ENCODE measurements at regions not wholly inside any gene's neighbourhood (a gene's known extent, or its start where the extent isn't known, plus 50 kb on each side); places are given as distances from the start of the nearest gene placed in this dataset.

DNA sequence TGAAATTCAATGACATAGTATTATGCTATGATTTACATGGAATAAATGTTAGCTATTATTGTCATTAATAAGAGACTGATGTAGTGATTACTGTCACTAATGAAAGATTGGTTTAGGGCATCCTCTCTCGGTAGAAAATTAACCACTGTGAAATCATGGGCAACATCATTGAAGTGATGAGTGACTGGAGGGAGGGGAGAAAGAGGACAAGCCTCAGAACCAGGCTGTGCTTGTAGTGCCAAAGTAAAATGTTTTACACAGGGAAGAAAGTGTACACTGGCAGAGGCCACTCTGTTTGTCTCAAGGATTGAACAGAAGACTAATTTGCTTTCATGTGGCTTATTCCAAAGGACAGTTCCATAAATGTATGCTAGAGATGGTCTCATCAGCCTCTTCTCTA is 456.2 kb upstream of the TCF4 start:
- Histone ChIP-seq H3K4me3 (ENCODE audit: insufficient read depth, low read length) (no peak overlapping the region), H3K27me3 (ENCODE audit: insufficient read depth, low read length) (no peaks in the 10 kb centered on the region), H3K4me1 (ENCODE audit: insufficient read depth, low read length) (no peaks in the 10 kb centered on the region), H4K20me1 (ENCODE audit: insufficient read depth, low read length) (no peaks in the 10 kb centered on the region), H3K36me3 (ENCODE audit: insufficient read depth, low read length) (no peaks in the 10 kb centered on the region), H3K4me2 (ENCODE audit: insufficient read depth, low read length) (no peak overlapping the region), H3K27ac (ENCODE audit: low read depth, low read length) (no peak overlapping the region), H3K79me2 (ENCODE audit: insufficient read depth, low read length) (no peaks in the 10 kb centered on the region), H3K9me3 (ENCODE audit: low read depth, low read length) (no peaks in the 10 kb centered on the region), H2AFZ (ENCODE audit: low read length) (no peak overlapping the region)
- TF ChIP-seq, protein P1, sequence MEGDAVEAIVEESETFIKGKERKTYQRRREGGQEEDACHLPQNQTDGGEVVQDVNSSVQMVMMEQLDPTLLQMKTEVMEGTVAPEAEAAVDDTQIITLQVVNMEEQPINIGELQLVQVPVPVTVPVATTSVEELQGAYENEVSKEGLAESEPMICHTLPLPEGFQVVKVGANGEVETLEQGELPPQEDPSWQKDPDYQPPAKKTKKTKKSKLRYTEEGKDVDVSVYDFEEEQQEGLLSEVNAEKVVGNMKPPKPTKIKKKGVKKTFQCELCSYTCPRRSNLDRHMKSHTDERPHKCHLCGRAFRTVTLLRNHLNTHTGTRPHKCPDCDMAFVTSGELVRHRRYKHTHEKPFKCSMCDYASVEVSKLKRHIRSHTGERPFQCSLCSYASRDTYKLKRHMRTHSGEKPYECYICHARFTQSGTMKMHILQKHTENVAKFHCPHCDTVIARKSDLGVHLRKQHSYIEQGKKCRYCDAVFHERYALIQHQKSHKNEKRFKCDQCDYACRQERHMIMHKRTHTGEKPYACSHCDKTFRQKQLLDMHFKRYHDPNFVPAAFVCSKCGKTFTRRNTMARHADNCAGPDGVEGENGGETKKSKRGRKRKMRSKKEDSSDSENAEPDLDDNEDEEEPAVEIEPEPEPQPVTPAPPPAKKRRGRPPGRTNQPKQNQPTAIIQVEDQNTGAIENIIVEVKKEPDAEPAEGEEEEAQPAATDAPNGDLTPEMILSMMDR (IDR thresholded peaks at IDR 0.05; ENCODE audit: extremely low read depth, low read depth, low read length) = no peak
- no peak for DNase-seq (ENCODE audit: insufficient read length, low spot score, missing footprints)

DNA sequence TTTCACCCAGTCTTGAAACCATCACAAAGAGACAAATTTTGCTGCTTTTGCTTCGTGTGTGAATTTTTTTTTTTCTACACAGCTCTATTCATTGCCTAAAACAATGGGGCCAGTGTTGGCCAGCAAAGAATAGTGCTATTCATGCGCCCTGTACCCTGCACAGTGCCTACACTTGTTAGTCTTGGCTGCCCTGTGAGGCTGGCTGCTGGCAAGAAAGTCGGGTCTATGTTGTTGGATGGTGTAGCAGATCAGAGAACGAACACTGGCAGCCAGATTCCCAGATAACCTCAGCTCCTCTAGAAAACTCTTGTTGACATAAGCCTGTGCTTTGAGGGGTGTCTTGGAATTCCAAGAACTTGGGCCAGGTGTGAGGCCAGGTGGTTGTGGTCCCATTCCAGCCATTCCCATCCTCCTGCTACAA is 455.7 kb upstream of the TCF4 start:
- Histone ChIP-seq H3K4me2 (ENCODE audit: insufficient read depth, low read length) (no peak overlapping the region), H3K4me3 (ENCODE audit: insufficient read depth, low read length) (no peak overlapping the region), H3K36me3 (ENCODE audit: insufficient read depth, low read length) (no peaks in the 10 kb centered on the region), H3K27ac (ENCODE audit: low read depth, low read length) (no peak overlapping the region), H4K20me1 (ENCODE audit: insufficient read depth, low read length) (no peaks in the 10 kb centered on the region), H3K27me3 (ENCODE audit: insufficient read depth, low read length) (no peaks in the 10 kb centered on the region), H3K9me3 (ENCODE audit: low read depth, low read length) (no peaks in the 10 kb centered on the region), H3K4me1 (ENCODE audit: insufficient read depth, low read length) (no peaks in the 10 kb centered on the region), H2AFZ (ENCODE audit: low read length) (no peak overlapping the region), H3K79me2 (ENCODE audit: insufficient read depth, low read length) (no peaks in the 10 kb centered on the region)
- TF ChIP-seq, protein P1 (IDR thresholded peaks at IDR 0.05; ENCODE audit: extremely low read depth, low read depth, low read length) = no peak
- no peak for DNase-seq (ENCODE audit: insufficient read length, low spot score, missing footprints)

DNA sequence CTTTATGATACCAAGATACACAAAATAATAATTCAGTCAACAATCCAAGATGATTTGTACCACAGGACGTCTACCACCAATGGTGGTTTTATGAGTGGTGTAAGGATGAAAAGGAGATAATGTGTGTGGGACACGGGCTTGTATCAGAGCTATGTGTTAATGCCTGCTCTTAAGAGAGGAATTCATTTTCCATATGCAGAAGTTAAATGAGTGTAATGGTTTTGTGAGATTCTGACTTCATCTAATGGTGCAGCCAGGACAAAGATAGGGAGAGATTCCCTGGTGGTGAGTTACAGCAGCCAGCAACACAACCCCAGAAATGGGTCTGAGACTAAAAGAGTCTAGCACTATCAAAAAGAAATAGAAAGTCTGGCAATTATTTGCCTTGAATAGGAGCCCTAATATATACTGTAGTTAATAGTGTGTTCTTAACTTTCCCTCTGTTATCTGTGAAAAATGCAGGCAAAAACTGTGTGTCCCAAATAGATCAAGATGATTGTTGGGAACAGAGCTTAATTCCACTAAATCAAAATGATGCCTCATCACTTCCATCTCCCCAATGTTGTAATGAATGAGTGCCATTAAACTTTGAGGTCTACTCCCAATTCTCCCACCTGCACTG is 455.0 kb upstream of the TCF4 start:
- Histone ChIP-seq H3K36me3 (ENCODE audit: insufficient read depth, low read length) (no peaks in the 10 kb centered on the region), H3K4me2 (ENCODE audit: insufficient read depth, low read length) (no peak overlapping the region), H4K20me1 (ENCODE audit: insufficient read depth, low read length) (no peaks in the 10 kb centered on the region), H3K4me3 (ENCODE audit: insufficient read depth, low read length) (no peak overlapping the region), H3K27ac (ENCODE audit: low read depth, low read length) (no peak overlapping the region), H3K27me3 (ENCODE audit: insufficient read depth, low read length) (no peaks in the 10 kb centered on the region), H3K4me1 (ENCODE audit: insufficient read depth, low read length) (no peaks in the 10 kb centered on the region), H3K79me2 (ENCODE audit: insufficient read depth, low read length) (no peaks in the 10 kb centered on the region), H3K9me3 (ENCODE audit: low read depth, low read length) (no peaks in the 10 kb centered on the region), H2AFZ (ENCODE audit: low read length) (no peak overlapping the region)
- TF ChIP-seq, protein P1 (IDR thresholded peaks at IDR 0.05; ENCODE audit: extremely low read depth, low read depth, low read length) = no peak
- no peak for DNase-seq (ENCODE audit: insufficient read length, low spot score, missing footprints)

DNA sequence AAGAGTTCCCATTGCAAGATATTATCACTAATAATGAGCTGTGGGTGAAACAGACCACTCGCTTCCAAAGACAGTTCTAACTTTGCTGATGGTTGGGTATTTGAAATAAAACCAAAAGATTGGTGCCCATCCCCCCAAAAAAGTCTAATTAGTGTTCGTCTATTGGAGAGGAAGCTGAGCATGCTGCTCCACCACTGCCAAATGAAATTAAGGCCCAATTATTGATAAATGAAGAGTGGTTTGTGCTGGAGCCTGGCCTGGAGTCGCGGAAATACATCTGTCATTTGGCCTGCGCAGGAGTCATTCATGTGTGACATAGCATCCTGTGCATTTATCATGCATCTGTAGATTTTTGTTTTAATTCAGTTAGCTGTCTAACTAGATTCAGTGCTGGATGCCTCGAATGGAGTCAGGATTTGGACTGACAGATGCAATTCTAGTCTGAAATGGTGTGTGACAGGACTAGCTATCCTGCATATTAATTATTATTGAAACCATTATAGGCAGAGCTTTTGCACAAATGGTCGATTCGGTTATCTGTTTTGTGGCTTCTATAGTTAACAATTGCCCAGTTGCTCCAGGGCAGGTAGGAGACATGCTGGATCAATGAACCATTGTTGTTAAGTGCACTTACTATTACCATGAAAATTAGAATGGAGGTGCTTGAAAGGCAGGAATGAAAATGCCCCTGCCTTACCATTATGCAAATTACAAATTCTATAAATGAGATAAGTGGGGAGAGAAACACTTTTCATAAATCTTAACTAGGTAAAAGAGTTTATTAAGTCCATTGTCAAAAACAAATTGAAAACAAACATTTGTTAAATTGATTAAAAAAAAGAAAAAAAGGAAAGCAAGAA is 450.4 kb upstream of the TCF4 start:
- no peak for DNase-seq (ENCODE audit: insufficient read length, low spot score, missing footprints)
- Histone ChIP-seq H2AFZ (ENCODE audit: low read length) (no peak overlapping the region), H3K9me3 (ENCODE audit: low read depth, low read length) (no peaks in the 10 kb centered on the region), H3K4me3 (ENCODE audit: insufficient read depth, low read length) (no peak overlapping the region), H3K4me1 (ENCODE audit: insufficient read depth, low read length) (no peaks in the 10 kb centered on the region), H3K36me3 (ENCODE audit: insufficient read depth, low read length) (no peaks in the 10 kb centered on the region), H3K27ac (ENCODE audit: low read depth, low read length) (no peak overlapping the region), H4K20me1 (ENCODE audit: insufficient read depth, low read length) (no peaks in the 10 kb centered on the region), H3K27me3 (ENCODE audit: insufficient read depth, low read length) (no peaks in the 10 kb centered on the region), H3K4me2 (ENCODE audit: insufficient read depth, low read length) (no peak overlapping the region), H3K79me2 (ENCODE audit: insufficient read depth, low read length) (no peaks in the 10 kb centered on the region)
- TF ChIP-seq, protein P1 (IDR thresholded peaks at IDR 0.05; ENCODE audit: extremely low read depth, low read depth, low read length) = no peak

Measured in osteoblast (primary cell).